ENCODE measurements at regions not wholly inside any gene's neighbourhood (a gene's known extent, or its start where the extent isn't known, plus 50 kb on each side); places are given as distances from the start of the nearest gene placed in this dataset.

DNA sequence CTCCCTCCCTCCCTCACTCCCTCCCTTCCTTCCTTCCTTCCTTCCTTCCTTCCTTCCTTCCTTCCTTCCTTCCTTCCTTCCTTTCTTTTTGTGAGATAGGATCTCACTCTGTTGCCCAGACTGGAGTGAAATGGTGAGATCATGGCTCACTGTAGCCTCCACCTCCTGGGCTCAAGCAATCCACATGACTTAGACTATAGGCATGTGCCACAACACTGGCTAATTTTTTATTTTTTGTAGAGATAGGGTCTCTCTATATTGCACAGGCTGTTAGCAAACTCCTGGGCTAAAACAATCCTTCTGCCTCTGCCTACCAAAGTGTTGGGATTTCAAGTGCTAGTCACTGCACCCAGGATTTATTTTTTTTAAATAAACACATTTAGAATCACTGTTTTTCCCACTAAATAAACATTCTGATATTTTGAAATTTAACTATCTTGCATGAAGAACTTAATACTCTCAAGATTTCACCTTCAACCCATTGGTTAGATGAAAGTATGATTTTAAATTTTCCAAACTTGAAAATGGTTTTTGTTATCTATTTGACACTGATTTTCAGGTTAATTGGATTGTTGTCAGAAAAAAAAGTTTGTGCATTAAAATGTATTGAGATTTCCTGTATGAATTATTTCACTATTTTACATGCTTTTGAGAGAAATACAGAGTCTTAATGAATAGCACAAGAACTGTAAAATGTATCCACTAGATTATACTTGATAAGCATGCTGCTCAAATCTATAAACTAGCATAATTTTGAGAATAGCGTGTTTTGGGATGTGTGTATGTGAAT, 745.1 kb downstream of the TSN start:
- no peak overlapping the region for H3K4me3 ChIP-seq
- no peak overlapping the region for H3K4me2 ChIP-seq (ENCODE audit: insufficient read depth, low read length)
- POLR2A ChIA-PET = no interaction called here
- TF ChIP-seq, protein P1, sequence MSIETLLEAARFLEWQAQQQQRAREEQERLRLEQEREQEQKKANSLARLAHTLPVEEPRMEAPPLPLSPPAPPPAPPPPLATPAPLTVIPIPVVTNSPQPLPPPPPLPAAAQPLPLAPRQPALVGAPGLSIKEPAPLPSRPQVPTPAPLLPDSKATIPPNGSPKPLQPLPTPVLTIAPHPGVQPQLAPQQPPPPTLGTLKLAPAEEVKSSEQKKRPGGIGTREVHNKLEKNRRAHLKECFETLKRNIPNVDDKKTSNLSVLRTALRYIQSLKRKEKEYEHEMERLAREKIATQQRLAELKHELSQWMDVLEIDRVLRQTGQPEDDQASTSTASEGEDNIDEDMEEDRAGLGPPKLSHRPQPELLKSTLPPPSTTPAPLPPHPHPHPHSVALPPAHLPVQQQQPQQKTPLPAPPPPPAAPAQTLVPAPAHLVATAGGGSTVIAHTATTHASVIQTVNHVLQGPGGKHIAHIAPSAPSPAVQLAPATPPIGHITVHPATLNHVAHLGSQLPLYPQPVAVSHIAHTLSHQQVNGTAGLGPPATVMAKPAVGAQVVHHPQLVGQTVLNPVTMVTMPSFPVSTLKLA (conservative IDR thresholded peaks at IDR 0.05) = no peak
- TF ChIP-seq, protein P2, sequence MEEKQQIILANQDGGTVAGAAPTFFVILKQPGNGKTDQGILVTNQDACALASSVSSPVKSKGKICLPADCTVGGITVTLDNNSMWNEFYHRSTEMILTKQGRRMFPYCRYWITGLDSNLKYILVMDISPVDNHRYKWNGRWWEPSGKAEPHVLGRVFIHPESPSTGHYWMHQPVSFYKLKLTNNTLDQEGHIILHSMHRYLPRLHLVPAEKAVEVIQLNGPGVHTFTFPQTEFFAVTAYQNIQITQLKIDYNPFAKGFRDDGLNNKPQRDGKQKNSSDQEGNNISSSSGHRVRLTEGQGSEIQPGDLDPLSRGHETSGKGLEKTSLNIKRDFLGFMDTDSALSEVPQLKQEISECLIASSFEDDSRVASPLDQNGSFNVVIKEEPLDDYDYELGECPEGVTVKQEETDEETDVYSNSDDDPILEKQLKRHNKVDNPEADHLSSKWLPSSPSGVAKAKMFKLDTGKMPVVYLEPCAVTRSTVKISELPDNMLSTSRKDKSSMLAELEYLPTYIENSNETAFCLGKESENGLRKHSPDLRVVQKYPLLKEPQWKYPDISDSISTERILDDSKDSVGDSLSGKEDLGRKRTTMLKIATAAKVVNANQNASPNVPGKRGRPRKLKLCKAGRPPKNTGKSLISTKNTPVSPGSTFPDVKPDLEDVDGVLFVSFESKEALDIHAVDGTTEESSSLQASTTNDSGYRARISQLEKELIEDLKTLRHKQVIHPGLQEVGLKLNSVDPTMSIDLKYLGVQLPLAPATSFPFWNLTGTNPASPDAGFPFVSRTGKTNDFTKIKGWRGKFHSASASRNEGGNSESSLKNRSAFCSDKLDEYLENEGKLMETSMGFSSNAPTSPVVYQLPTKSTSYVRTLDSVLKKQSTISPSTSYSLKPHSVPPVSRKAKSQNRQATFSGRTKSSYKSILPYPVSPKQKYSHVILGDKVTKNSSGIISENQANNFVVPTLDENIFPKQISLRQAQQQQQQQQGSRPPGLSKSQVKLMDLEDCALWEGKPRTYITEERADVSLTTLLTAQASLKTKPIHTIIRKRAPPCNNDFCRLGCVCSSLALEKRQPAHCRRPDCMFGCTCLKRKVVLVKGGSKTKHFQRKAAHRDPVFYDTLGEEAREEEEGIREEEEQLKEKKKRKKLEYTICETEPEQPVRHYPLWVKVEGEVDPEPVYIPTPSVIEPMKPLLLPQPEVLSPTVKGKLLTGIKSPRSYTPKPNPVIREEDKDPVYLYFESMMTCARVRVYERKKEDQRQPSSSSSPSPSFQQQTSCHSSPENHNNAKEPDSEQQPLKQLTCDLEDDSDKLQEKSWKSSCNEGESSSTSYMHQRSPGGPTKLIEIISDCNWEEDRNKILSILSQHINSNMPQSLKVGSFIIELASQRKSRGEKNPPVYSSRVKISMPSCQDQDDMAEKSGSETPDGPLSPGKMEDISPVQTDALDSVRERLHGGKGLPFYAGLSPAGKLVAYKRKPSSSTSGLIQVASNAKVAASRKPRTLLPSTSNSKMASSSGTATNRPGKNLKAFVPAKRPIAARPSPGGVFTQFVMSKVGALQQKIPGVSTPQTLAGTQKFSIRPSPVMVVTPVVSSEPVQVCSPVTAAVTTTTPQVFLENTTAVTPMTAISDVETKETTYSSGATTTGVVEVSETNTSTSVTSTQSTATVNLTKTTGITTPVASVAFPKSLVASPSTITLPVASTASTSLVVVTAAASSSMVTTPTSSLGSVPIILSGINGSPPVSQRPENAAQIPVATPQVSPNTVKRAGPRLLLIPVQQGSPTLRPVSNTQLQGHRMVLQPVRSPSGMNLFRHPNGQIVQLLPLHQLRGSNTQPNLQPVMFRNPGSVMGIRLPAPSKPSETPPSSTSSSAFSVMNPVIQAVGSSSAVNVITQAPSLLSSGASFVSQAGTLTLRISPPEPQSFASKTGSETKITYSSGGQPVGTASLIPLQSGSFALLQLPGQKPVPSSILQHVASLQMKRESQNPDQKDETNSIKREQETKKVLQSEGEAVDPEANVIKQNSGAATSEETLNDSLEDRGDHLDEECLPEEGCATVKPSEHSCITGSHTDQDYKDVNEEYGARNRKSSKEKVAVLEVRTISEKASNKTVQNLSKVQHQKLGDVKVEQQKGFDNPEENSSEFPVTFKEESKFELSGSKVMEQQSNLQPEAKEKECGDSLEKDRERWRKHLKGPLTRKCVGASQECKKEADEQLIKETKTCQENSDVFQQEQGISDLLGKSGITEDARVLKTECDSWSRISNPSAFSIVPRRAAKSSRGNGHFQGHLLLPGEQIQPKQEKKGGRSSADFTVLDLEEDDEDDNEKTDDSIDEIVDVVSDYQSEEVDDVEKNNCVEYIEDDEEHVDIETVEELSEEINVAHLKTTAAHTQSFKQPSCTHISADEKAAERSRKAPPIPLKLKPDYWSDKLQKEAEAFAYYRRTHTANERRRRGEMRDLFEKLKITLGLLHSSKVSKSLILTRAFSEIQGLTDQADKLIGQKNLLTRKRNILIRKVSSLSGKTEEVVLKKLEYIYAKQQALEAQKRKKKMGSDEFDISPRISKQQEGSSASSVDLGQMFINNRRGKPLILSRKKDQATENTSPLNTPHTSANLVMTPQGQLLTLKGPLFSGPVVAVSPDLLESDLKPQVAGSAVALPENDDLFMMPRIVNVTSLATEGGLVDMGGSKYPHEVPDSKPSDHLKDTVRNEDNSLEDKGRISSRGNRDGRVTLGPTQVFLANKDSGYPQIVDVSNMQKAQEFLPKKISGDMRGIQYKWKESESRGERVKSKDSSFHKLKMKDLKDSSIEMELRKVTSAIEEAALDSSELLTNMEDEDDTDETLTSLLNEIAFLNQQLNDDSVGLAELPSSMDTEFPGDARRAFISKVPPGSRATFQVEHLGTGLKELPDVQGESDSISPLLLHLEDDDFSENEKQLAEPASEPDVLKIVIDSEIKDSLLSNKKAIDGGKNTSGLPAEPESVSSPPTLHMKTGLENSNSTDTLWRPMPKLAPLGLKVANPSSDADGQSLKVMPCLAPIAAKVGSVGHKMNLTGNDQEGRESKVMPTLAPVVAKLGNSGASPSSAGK (IDR thresholded peaks at IDR 0.05) = no peak
- no peak for TF ChIP-seq HNRNPH1 (optimal IDR thresholded peaks at IDR 0.05; ENCODE audit: low read depth, low read length)
- no peak for TF ChIP-seq NCOR1 (IDR thresholded peaks at IDR 0.05)
- no peak for TF ChIP-seq IFI16 (CRISPR knock-in tag; IDR thresholded peaks at IDR 0.05)
- TF ChIP-seq, protein P3, sequence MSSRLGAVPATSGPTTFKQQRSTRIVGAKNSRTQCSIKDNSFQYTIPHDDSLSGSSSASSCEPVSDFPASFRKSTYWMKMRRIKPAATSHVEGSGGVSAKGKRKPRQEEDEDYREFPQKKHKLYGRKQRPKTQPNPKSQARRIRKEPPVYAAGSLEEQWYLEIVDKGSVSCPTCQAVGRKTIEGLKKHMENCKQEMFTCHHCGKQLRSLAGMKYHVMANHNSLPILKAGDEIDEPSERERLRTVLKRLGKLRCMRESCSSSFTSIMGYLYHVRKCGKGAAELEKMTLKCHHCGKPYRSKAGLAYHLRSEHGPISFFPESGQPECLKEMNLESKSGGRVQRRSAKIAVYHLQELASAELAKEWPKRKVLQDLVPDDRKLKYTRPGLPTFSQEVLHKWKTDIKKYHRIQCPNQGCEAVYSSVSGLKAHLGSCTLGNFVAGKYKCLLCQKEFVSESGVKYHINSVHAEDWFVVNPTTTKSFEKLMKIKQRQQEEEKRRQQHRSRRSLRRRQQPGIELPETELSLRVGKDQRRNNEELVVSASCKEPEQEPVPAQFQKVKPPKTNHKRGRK (tag; IDR thresholded peaks at IDR 0.05) = no peak

More for the DNA sequence above, 745.1 kb downstream of the TSN start:
- Histone ChIP-seq H3K27me3 (ENCODE audit: control insufficient read depth in 2 of 2, insufficient read depth in 2 of 2, low read length in 2 of 2) (no peaks in the 10 kb centered on the region), H2AFZ (ENCODE audit: low read depth, low read length) (no peak overlapping the region), H3K4me1 (replicated peaks in 1 of 2; ENCODE audit: control insufficient read depth in 2 of 2, insufficient read depth in 2 of 2, low read length in 2 of 2) (no peaks in the 10 kb centered on the region), H3K36me3 (ENCODE audit: control insufficient read depth, insufficient read depth, low read length) (no peaks in the 10 kb centered on the region), H3K79me2 (ENCODE audit: control insufficient read depth, insufficient read depth, low read length) (no peaks in the 10 kb centered on the region), H4K20me1 (replicated peaks; ENCODE audit: control insufficient read depth, insufficient read depth, low read length) (no peaks in the 10 kb centered on the region), H3K27ac (ENCODE audit: extremely low read depth, low read depth, low read length) (no peak overlapping the region), H3K9ac (ENCODE audit: insufficient read depth in 1 of 2, low read depth in 2 of 2, low read length in 2 of 2) (no peak overlapping the region), H3K9me3 (replicated peaks; ENCODE audit: control insufficient read depth, insufficient read depth, low read depth, low read length) (no peaks in the 10 kb centered on the region; the same call in 1 of the 2 replicates), H3K9me1 (ENCODE audit: control insufficient read depth, insufficient read depth, low read length) (no peaks in the 10 kb centered on the region)
- DNase-seq (ENCODE audit: extremely low read depth in 1 of 4, low spot score in 3 of 4) = no peak
- FAIRE-seq = no peak
- no TSS peak for BruUV-seq (replicated peaks)
- 0% methylated on average over 1 of the region's 1 CpG for WGBS (ENCODE audit: insufficient coverage, low coverage, missing lambda C conversion rate)
- ATAC-seq = no peak
- intact Hi-C loops (cut with micrococcal nuclease) = no loop called here
- in situ Hi-C loops (cut with MboI) = no loop called here
- CTCF ChIA-PET (ENCODE audit: low intra/inter-chr PET ratio) = no interaction called here
